CD14-positive monocyte (primary cell): ENCODE measurements at regions not wholly inside any gene's neighbourhood (a gene's known extent, or its start where the extent isn't known, plus 50 kb on each side); places are given as distances from the start of the nearest gene placed in this dataset.

Experiments
- DNase-seq, 3 donors: peaks; one replicate each; pipeline ENCODE4 v3.0.0-alpha.2; 2011 to 2022
- H2AFZ ChIP-seq: 2 replicates; pipeline ENCODE4 v1.6.0; 2012; ENCODE audit warnings: mild to moderate bottlenecking, low read depth, low read length, inconsistent platforms; ENCODE audit not compliant: insufficient read depth, poor library complexity, severe bottlenecking
- H3K27ac ChIP-seq, 2 donors: 1 replicate in 1 of 2; 2 replicates in 1 of 2; pipeline ENCODE4 v1.5.1; 2012 to 2013; ENCODE audit warnings: low read length in 2 of 2, control low read depth in 1 of 2, inconsistent platforms in 1 of 2, low read depth in 1 of 2, mild to moderate bottlenecking in 1 of 2
- H3K27me3 ChIP-seq, 2 donors: one replicate each; pipeline versions ENCODE4 v1.6.0 to v1.6.1; 2011 to 2013; ENCODE audit warnings: low read length in 2 of 2; ENCODE audit not compliant: control insufficient read depth in 2 of 2, insufficient read depth in 2 of 2
- H3K36me3 ChIP-seq, 2 donors: replicated peaks in 1 of 2; 1 replicate in 1 of 2; 2 replicates in 1 of 2; pipeline versions ENCODE4 v1.5.1 to v1.6.1; 2012 to 2013; ENCODE audit warnings: low read length in 2 of 2, control low read depth in 1 of 2, inconsistent platforms in 1 of 2, mild to moderate bottlenecking in 1 of 2; ENCODE audit not compliant: insufficient read depth in 2 of 2, control insufficient read depth in 1 of 2
- H3K4me1 ChIP-seq, 2 donors: 1 replicate in 1 of 2; 2 replicates in 1 of 2; pipeline versions ENCODE4 v1.5.1 to v1.6.1; 2012 to 2013; ENCODE audit warnings: low read length in 2 of 2, control low read depth in 1 of 2, inconsistent platforms in 1 of 2, mild to moderate bottlenecking in 1 of 2, moderate library complexity in 1 of 2; ENCODE audit not compliant: insufficient read depth in 2 of 2, control insufficient read depth in 1 of 2
- H3K4me2 ChIP-seq: replicated peaks from 2 replicates; pipeline ENCODE3; 2012; ENCODE audit warnings: low read length, moderate library complexity, mild to moderate bottlenecking; ENCODE audit not compliant: poor library complexity, severe bottlenecking; ENCODE audit errors: extremely low read depth
- H3K4me3 ChIP-seq, 3 experiments: fragments of 200-600 bp in 1 of 3; sonication (generic) in 1 of 3; replicated peaks in 1 of 3; 1 replicate in 2 of 3; 2 replicates in 1 of 3; pipeline ENCODE4 v1.5.1; 2011 to 2013; ENCODE audit warnings: low read length in 3 of 3, mild to moderate bottlenecking in 3 of 3, control low read depth in 2 of 3, low read depth in 2 of 3, inconsistent platforms in 1 of 3, moderate library complexity in 1 of 3
- H3K79me2 ChIP-seq: 2 replicates; pipeline ENCODE4 v1.6.0; 2012; ENCODE audit warnings: mild to moderate bottlenecking, control low read depth, inconsistent platforms, low read length, moderate library complexity; ENCODE audit not compliant: insufficient read depth
- H3K9ac ChIP-seq: 2 replicates; pipeline ENCODE4 v1.6.0; 2017; ENCODE audit warnings: low read length, mild to moderate bottlenecking; ENCODE audit not compliant: insufficient read depth, poor library complexity, severe bottlenecking
- H3K9me3 ChIP-seq, 2 donors: replicated peaks in 1 of 2; 1 replicate in 1 of 2; 2 replicates in 1 of 2; pipeline versions ENCODE4 v1.5.1 to v1.6.1; 2012 to 2013; ENCODE audit warnings: low read length in 2 of 2, control low read depth in 1 of 2; ENCODE audit not compliant: control insufficient read depth in 1 of 2, insufficient read depth in 1 of 2
- H4K20me1 ChIP-seq: 2 replicates; pipeline ENCODE4 v1.6.0; 2012; ENCODE audit warnings: mild to moderate bottlenecking, low read length, control low read depth, moderate library complexity; ENCODE audit not compliant: insufficient read depth
- H3K27ac Mint-ChIP-seq, 7 donors: one replicate each; pipeline ENCODE4 v1.8.0; 2020; ENCODE audit warnings: mild to moderate bottlenecking in 7 of 7, mixed read lengths in 7 of 7, moderate library complexity in 6 of 7, inconsistent platforms in 2 of 7
- H3K27me3 Mint-ChIP-seq, 3 donors: one replicate each; pipeline ENCODE4 v1.8.0; 2021 to 2022; ENCODE audit warnings: low read depth in 3 of 3, mild to moderate bottlenecking in 3 of 3, mixed read lengths in 3 of 3, moderate library complexity in 3 of 3, inconsistent platforms in 1 of 3
- H3K36me3 Mint-ChIP-seq, 2 donors: one replicate each; pipeline ENCODE4 v1.8.0; 2020; ENCODE audit warnings: mixed read lengths in 2 of 2, inconsistent platforms in 1 of 2, mild to moderate bottlenecking in 1 of 2
- H3K4me1 Mint-ChIP-seq: one replicate; pipeline ENCODE4 v1.8.0; 2020; ENCODE audit warnings: mild to moderate bottlenecking, mixed read lengths
- H3K4me3 Mint-ChIP-seq, 2 donors: one replicate each; pipeline ENCODE4 v1.8.0; 2020; ENCODE audit warnings: mild to moderate bottlenecking in 2 of 2, mixed read lengths in 2 of 2, moderate library complexity in 1 of 2
- H3K9me3 Mint-ChIP-seq, 7 donors: one replicate each; pipeline ENCODE4 v1.8.0; 2020 to 2022; ENCODE audit warnings: mixed read lengths in 7 of 7, mild to moderate bottlenecking in 6 of 7, moderate library complexity in 6 of 7, inconsistent platforms in 2 of 7
- WGBS: methylation state at CpG from one replicate; pipeline ENCODE4 v1.1.5; 2013; ENCODE audit warnings: missing lambda C conversion rate; ENCODE audit not compliant: insufficient coverage; 5-methylcytosine and 5-hydroxymethylcytosine counted together
- intact Hi-C, 2 donors: fragments of 100-400 bp; cut with micrococcal nuclease; formaldehyde crosslinking; loops; one replicate each; pipeline versions ENCODE4 v1.15.0 to v1.15.1; 2023
- TF ChIP-seq, protein P1 (sequence below): fragments of 200-600 bp; IDR thresholded peaks from one replicate; pipeline ENCODE4 v1.8.0; 2022; ENCODE audit warnings: antibody characterized with exemption, mild to moderate bottlenecking

DNA sequence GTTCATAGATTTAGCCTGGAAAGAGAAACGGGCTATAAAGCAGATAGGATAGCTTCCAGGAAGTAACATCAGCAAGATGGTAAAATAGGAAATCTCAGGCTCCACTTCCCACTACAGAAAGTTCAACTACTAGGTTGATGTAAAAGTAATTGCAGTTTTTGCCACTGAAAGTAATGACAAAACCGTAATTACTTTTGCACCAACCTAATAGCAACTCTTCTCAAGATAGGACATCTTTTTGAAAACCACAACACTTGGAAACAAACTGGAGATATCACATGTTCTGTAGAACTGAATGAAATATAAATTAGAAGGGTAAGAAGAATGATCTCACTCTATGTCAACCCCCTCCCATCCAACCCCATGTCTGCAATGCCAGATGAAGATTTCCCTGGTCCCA is 1154.3 kb downstream of the BCL11A start:
- intact Hi-C loops, result no loop called here
- H3K4me3 Mint-ChIP-seq, result no peak overlapping the region
- Histone ChIP-seq H3K4me2 (no peak overlapping the region), H3K36me3 (no peaks in the 10 kb centered on the region), H3K79me2 (no peaks in the 10 kb centered on the region), H3K9me3 (peaks cover 0 to 9% of the 10 kb centered on the region in 2 donors), H3K4me3 (no peak overlapping the region), H3K27me3 (no peaks in the 10 kb centered on the region), H4K20me1 (no peaks in the 10 kb centered on the region), H3K4me1 (no peaks in the 10 kb centered on the region), H3K9ac (no peak overlapping the region), H2AFZ (no peak overlapping the region), H3K27ac (no peak overlapping the region)
- peaks cover 0 to 11% (median 8%) of the 10 kb centered on the region in 7 donors for H3K9me3 Mint-ChIP-seq
- H3K4me1 Mint-ChIP-seq, result peaks cover 2% of the 10 kb centered on the region
- no peaks in the 10 kb centered on the region for H3K36me3 Mint-ChIP-seq
- peaks cover 0 to 1% (median 0%) of the 10 kb centered on the region in 3 donors for H3K27me3 Mint-ChIP-seq
- WGBS, result no CpG with 5 or more reads among the region's 2 CpGs
- TF ChIP-seq, protein P1, sequence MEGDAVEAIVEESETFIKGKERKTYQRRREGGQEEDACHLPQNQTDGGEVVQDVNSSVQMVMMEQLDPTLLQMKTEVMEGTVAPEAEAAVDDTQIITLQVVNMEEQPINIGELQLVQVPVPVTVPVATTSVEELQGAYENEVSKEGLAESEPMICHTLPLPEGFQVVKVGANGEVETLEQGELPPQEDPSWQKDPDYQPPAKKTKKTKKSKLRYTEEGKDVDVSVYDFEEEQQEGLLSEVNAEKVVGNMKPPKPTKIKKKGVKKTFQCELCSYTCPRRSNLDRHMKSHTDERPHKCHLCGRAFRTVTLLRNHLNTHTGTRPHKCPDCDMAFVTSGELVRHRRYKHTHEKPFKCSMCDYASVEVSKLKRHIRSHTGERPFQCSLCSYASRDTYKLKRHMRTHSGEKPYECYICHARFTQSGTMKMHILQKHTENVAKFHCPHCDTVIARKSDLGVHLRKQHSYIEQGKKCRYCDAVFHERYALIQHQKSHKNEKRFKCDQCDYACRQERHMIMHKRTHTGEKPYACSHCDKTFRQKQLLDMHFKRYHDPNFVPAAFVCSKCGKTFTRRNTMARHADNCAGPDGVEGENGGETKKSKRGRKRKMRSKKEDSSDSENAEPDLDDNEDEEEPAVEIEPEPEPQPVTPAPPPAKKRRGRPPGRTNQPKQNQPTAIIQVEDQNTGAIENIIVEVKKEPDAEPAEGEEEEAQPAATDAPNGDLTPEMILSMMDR, result no peak
- no peak for DNase-seq
- H3K27ac Mint-ChIP-seq, result no peak overlapping the region

DNA sequence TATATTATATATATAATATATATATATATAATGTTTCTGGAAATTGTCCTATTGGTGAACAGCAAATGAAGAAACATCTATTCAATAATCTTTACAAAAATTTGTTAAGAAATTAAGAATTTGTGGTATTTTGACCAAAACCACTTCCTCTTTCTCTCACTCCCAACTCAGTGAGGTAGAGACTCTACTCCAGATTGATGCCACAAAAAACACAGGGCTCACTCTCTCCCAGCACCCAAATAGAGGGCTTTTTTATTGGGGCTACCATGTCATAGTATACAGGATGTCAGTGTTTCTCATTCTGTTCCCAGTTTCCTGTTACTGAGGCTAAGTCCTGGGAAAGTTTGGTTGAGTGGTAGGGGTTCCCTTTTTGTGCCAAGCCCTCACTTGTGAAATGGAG is 1155.4 kb downstream of the BCL11A start:
- H3K36me3 Mint-ChIP-seq, result no peaks in the 10 kb centered on the region
- H3K4me2 ChIP-seq, result no peak overlapping the region
- H3K4me3 Mint-ChIP-seq, result no peak overlapping the region
- DNase-seq, result no peak
- H3K27ac Mint-ChIP-seq, result no peak overlapping the region
- no peak overlapping the region for H3K9ac ChIP-seq
- intact Hi-C loops, result no loop called here
- TF ChIP-seq, protein P1, result no peak
- peaks cover 0 to 9% of the 10 kb centered on the region in 2 donors for H3K9me3 ChIP-seq
- peaks cover 0 to 11% (median 7%) of the 10 kb centered on the region in 7 donors for H3K9me3 Mint-ChIP-seq
- H3K27me3 Mint-ChIP-seq, result peaks cover 0 to 1% (median 0%) of the 10 kb centered on the region in 3 donors
- peaks cover 2% of the 10 kb centered on the region for H3K4me1 Mint-ChIP-seq
- H4K20me1 ChIP-seq, result no peaks in the 10 kb centered on the region
- no peaks in the 10 kb centered on the region for H3K79me2 ChIP-seq
- H3K27ac ChIP-seq, result no peak overlapping the region
- no peaks in the 10 kb centered on the region for H3K36me3 ChIP-seq
- no peaks in the 10 kb centered on the region for H3K27me3 ChIP-seq
- no peaks in the 10 kb centered on the region for H3K4me1 ChIP-seq
- no peak overlapping the region for H3K4me3 ChIP-seq
- no peak overlapping the region for H2AFZ ChIP-seq
